B cell (primary cell): ENCODE measurements at regions not wholly inside any gene's neighbourhood (a gene's known extent, or its start where the extent isn't known, plus 50 kb on each side); places are given as distances from the start of the nearest gene placed in this dataset.
"Not testable (repeated sequence)": the region's sequence is repeated elsewhere in the genome, so short reads cannot be mapped to it uniquely, and the experiment has no call there.

Source experiments
- EZH2 ChIP-seq: IDR thresholded peaks from 2 replicates; pipeline ENCODE4 v1.6.1; 2012; ENCODE audit warnings: borderline replicate concordance, low read depth, mild to moderate bottlenecking, moderate library complexity, low read length; ENCODE audit not compliant: insufficient read depth, poor library complexity, severe bottlenecking
- TF ChIP-seq, protein P1 (sequence below): fragments of 200-600 bp; IDR thresholded peaks from one replicate; pipeline ENCODE4 v1.8.0; 2022; ENCODE audit warnings: antibody characterized with exemption, mild to moderate bottlenecking

DNA sequence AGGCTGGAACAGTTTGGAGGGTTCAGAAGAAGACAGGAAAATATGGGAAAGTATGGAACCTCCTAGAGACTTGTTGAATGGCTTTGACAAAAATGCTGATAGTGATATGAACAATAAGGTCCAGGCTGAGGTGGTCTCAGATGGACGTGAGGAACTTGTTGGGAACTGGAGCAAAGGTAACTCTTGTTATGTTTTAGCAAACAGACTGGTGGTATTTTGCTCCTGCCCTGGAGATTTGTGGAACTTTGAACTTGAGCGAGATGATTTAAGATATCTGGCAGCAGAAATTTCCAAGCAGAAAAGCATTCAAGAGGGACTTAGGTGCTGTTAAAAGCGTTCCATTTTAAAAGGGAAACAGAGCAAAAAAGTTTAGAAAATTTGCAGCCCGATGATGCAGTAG lies 682.3 kb upstream of the TBX3 start:
- TF ChIP-seq, protein P1, sequence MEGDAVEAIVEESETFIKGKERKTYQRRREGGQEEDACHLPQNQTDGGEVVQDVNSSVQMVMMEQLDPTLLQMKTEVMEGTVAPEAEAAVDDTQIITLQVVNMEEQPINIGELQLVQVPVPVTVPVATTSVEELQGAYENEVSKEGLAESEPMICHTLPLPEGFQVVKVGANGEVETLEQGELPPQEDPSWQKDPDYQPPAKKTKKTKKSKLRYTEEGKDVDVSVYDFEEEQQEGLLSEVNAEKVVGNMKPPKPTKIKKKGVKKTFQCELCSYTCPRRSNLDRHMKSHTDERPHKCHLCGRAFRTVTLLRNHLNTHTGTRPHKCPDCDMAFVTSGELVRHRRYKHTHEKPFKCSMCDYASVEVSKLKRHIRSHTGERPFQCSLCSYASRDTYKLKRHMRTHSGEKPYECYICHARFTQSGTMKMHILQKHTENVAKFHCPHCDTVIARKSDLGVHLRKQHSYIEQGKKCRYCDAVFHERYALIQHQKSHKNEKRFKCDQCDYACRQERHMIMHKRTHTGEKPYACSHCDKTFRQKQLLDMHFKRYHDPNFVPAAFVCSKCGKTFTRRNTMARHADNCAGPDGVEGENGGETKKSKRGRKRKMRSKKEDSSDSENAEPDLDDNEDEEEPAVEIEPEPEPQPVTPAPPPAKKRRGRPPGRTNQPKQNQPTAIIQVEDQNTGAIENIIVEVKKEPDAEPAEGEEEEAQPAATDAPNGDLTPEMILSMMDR: not testable (repeated sequence)
- not testable (repeated sequence) for TF ChIP-seq EZH2
